T-helper 1 cell treated with Interleukin-12 subunit alpha and Interleukin-12 subunit beta and Interleukin-4 antibody, amounts not matched to agents 30 μg/mL and 1 μg/mL, for 36 hours (primary cell): ENCODE measurements at regions not wholly inside any gene's neighbourhood (a gene's known extent, or its start where the extent isn't known, plus 50 kb on each side); places are given as distances from the start of the nearest gene placed in this dataset.
"Not testable (repeated sequence)": the region's sequence is repeated elsewhere in the genome, so short reads cannot be mapped to it uniquely, and the experiment has no call there.

ENCODE experiments used
- H3K27ac Mint-ChIP-seq: one replicate; pipeline ENCODE4 v1.8.0; 2021; ENCODE audit warnings: mild to moderate bottlenecking, mixed read lengths
- H3K27me3 Mint-ChIP-seq: one replicate; pipeline ENCODE4 v1.8.0; 2021; ENCODE audit warnings: low read depth, mixed read lengths
- H3K36me3 Mint-ChIP-seq: one replicate; pipeline ENCODE4 v1.8.0; 2021; ENCODE audit warnings: low read depth, mixed read lengths
- H3K4me1 Mint-ChIP-seq: one replicate; pipeline ENCODE4 v1.8.0; 2021; ENCODE audit warnings: low read depth, mixed read lengths
- H3K4me3 Mint-ChIP-seq: one replicate; pipeline ENCODE4 v1.8.0; 2021; ENCODE audit warnings: mild to moderate bottlenecking, moderate library complexity, mixed read lengths
- H3K9me3 Mint-ChIP-seq: one replicate; pipeline ENCODE4 v1.8.0; 2021; ENCODE audit warnings: mixed read lengths

DNA sequence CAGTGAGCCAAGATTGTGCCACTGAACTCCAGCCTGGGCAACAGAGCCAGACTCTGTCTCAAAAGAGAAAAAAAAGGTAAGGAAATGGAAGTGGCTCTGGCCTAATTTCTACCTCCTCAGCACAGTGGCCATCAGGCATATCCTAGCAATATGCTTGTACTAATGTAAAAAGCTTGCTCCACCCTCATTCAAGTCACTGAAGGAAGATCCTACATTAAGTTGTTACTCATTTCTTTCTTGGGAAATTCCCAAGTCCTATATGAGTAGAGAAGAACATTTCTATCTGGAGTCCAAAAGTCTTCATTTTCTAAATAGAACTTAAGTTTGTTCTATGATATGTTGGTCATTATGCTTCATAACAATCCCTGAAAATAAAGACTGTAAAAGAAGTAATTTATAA, 67.3 kb upstream of the HOXC13 start:
- peaks cover 32% of the 10 kb centered on the region for H3K27me3 Mint-ChIP-seq
- H3K4me1 Mint-ChIP-seq = no peaks in the 10 kb centered on the region
- no peaks in the 10 kb centered on the region for H3K36me3 Mint-ChIP-seq
- H3K27ac Mint-ChIP-seq = no peak overlapping the region
- no peaks in the 10 kb centered on the region for H3K9me3 Mint-ChIP-seq
- H3K4me3 Mint-ChIP-seq = no peak overlapping the region

DNA sequence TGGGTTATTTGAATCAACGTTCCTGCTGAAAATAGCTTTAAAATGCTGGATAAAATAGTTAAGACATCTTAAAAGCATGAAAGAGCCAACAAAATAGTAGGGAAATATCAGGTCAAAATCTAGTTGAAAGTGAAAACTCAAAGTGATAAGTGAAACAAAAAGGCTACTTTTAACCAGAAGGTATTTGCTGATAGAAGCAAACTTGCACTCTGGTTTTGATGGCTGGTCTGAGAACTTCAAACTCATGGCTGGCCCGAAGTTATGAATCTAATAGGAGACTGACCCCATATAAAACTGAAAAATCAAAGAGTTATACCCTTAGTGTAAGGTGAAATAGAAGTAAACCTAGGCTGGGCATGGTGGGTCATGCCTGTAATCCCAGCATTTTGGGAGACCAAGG, 66.3 kb upstream of the HOXC13 start:
- H3K4me3 Mint-ChIP-seq = no peak overlapping the region
- H3K27ac Mint-ChIP-seq = no peak overlapping the region
- H3K4me1 Mint-ChIP-seq = no peaks in the 10 kb centered on the region

DNA sequence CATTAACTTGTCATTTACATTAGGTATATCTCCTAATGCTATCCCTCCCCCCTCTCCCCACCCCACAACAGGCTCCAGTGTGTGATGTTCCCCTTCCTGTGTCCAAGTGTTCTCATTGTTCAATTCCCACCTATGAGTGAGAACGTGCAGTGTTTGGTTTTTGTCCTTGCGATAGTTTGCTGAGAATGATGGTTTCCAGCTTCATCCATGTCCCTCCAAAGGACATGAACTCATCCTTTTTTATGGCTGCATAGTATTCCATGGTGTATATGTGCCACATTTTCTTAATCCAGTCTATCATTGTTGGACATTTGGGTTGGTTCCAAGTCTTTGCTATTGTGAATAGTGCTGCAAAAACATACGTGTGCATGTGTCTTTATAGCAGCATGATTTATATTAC, 60.7 kb upstream of the HOXC13 start:
- peaks cover 31% of the 10 kb centered on the region for H3K27me3 Mint-ChIP-seq
- not testable (repeated sequence) for H3K9me3 Mint-ChIP-seq, H3K36me3 Mint-ChIP-seq, H3K4me3 Mint-ChIP-seq, H3K4me1 Mint-ChIP-seq, H3K27ac Mint-ChIP-seq

More for the DNA sequence above, 66.3 kb upstream of the HOXC13 start:
- no peaks in the 10 kb centered on the region for H3K36me3 Mint-ChIP-seq
- no peaks in the 10 kb centered on the region for H3K9me3 Mint-ChIP-seq
- peaks cover 32% of the 10 kb centered on the region for H3K27me3 Mint-ChIP-seq

DNA sequence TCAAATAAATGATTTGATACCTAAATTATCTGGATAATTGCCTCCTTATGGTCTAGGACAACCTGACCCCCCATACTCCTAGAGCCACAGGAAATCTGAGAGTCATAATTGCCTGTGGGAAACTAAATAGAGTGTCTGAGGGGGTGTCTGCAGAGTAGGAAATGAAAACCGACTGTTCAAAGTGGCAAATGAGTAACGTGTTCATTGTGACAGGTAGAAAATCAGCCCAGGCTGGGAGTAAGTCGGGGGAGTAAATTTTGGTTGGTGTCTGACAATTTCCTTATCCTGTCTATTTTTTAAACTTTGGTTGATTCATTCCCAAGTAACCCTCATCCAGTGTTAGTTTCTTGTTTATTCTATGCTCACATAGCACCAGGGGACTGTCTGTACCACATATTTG, 51.6 kb upstream of the HOXC13 start:
- no peaks in the 10 kb centered on the region for H3K9me3 Mint-ChIP-seq
- H3K36me3 Mint-ChIP-seq = no peaks in the 10 kb centered on the region
- H3K27ac Mint-ChIP-seq = no peak overlapping the region
- no peaks in the 10 kb centered on the region for H3K4me1 Mint-ChIP-seq
- H3K27me3 Mint-ChIP-seq = peaks cover 58% of the 10 kb centered on the region
- no peak overlapping the region for H3K4me3 Mint-ChIP-seq

DNA sequence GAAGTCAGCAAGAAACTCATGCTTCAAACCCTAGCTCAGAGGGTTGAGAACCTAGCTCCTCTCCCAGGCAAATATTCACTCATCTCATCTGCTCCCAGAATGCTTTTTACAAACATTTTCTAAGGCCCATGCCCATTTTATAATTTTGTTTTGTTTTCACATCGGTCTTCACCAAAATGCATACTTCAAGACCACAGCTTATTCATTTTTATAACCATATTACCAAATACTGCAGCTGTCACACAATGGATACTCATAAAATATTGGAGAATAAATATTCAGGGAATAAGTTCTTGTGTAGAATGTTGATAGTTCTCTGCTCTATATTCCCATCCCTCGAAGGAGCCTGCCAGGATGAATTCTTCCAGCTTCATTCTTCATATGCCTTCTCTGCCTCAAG, 50.8 kb upstream of the HOXC13 start:
- no peak overlapping the region for H3K27ac Mint-ChIP-seq
- no peak overlapping the region for H3K4me3 Mint-ChIP-seq
- H3K9me3 Mint-ChIP-seq = no peaks in the 10 kb centered on the region
- peaks cover 53% of the 10 kb centered on the region for H3K27me3 Mint-ChIP-seq
- H3K4me1 Mint-ChIP-seq = no peaks in the 10 kb centered on the region
- no peaks in the 10 kb centered on the region for H3K36me3 Mint-ChIP-seq
